GM13976 (cell line): ENCODE measurements at regions not wholly inside any gene's neighbourhood (a gene's known extent, or its start where the extent isn't known, plus 50 kb on each side); places are given as distances from the start of the nearest gene placed in this dataset.

Source experiments
- DNase-seq: peaks from one replicate; pipeline ENCODE4 v3.0.0; 2012; ENCODE audit warnings: low spot score
- in situ Hi-C: fragments of 300-500 bp; cut with MboI; formaldehyde crosslinking; loops from one replicate; pipeline ENCODE4 v1.12.0; 2022; ENCODE audit warnings: low sequenced_read_pairs, mixed read lengths, inconsistent platforms; ENCODE audit not compliant: unreplicated experiment
- TF ChIP-seq, protein P1 (sequence below): IDR thresholded peaks from 2 replicates; pipeline ENCODE4 v1.5.1; 2012; ENCODE audit warnings: borderline replicate concordance, mild to moderate bottlenecking; ENCODE audit not compliant: insufficient read depth; ENCODE audit errors: extremely low read depth, missing control alignments, control extremely low read depth

GRCh38 chr5:26663500-26663899, 374.9 kb downstream of the CDH9 start:
- DNase-seq = no peak
- in situ Hi-C loops = no loop called here

DNA sequence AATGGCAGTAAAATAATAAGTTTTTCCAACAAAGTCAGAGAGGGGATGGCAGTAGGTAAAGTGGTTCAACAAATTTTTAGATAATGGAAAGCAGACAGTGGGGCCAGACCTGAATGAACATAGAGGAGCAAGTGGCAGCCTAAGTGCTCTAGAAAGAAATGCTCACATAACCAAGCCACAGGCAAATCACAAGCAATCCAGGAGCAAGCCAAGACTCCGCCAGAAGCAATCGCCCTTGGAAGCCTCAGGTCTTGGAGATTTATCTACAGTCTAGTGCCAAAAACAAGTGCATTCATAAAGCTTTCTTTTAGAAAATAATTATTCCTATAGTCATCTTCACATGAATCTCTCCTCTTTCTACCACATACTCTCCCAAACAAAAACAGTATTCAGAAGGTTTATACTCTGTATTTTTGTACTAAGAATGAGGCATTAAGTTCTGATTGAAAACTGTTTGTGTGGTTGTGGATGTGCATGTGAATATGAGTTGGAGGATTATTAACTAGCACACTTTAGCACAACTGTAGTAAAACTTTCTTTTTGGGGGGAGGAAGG, 375.5 kb downstream of the CDH9 start:
- no peak for DNase-seq
- in situ Hi-C loops = no loop called here
- TF ChIP-seq, protein P1, sequence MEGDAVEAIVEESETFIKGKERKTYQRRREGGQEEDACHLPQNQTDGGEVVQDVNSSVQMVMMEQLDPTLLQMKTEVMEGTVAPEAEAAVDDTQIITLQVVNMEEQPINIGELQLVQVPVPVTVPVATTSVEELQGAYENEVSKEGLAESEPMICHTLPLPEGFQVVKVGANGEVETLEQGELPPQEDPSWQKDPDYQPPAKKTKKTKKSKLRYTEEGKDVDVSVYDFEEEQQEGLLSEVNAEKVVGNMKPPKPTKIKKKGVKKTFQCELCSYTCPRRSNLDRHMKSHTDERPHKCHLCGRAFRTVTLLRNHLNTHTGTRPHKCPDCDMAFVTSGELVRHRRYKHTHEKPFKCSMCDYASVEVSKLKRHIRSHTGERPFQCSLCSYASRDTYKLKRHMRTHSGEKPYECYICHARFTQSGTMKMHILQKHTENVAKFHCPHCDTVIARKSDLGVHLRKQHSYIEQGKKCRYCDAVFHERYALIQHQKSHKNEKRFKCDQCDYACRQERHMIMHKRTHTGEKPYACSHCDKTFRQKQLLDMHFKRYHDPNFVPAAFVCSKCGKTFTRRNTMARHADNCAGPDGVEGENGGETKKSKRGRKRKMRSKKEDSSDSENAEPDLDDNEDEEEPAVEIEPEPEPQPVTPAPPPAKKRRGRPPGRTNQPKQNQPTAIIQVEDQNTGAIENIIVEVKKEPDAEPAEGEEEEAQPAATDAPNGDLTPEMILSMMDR = no peak

More at GRCh38 chr5:26663500-26663899, 374.9 kb downstream of the CDH9 start:
- TF ChIP-seq, protein P1 = no peak

GRCh38 chr5:26660116-26660515, 378.3 kb downstream of the CDH9 start:
- DNase-seq = no peak
- TF ChIP-seq, protein P1 = no peak
- in situ Hi-C loops = no loop called here

GRCh38 chr5:26649000-26649399, 389.4 kb downstream of the CDH9 start:
- TF ChIP-seq, protein P1 = no peak
- DNase-seq = no peak
- in situ Hi-C loops = no loop called here

- TF ChIP-seq, protein P1 = no peak
- no peak for DNase-seq
- in situ Hi-C loops = no loop called here
Observed at GRCh38 chr5:26647781-26648180, 390.6 kb downstream of the CDH9 start.

DNA sequence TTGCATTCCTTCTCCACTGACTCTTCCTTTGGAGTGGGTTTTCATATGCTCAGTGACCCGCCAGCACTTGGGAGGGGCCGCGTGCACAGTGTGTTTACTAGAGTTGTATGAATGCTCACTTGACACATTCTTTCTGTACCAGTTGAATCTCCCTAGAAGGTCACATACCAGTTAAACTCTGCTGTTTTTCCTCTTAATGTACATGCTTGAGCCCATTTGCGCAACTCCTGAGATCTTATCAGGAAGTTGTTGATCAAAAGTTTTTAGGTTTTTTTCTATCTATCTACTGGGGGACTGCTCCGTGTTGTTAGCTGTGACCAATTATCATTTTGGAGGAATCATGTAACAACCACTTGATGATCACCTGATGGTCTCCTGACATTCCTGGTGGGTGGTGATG, 392.7 kb downstream of the CDH9 start:
- DNase-seq = no peak
- in situ Hi-C loops = no loop called here
- TF ChIP-seq, protein P1 = no peak
